ENCODE measurements at regions not wholly inside any gene's neighbourhood (a gene's known extent, or its start where the extent isn't known, plus 50 kb on each side); places are given as distances from the start of the nearest gene placed in this dataset.
"Not testable (repeated sequence)": the region's sequence is repeated elsewhere in the genome, so short reads cannot be mapped to it uniquely, and the experiment has no call there.

DNA sequence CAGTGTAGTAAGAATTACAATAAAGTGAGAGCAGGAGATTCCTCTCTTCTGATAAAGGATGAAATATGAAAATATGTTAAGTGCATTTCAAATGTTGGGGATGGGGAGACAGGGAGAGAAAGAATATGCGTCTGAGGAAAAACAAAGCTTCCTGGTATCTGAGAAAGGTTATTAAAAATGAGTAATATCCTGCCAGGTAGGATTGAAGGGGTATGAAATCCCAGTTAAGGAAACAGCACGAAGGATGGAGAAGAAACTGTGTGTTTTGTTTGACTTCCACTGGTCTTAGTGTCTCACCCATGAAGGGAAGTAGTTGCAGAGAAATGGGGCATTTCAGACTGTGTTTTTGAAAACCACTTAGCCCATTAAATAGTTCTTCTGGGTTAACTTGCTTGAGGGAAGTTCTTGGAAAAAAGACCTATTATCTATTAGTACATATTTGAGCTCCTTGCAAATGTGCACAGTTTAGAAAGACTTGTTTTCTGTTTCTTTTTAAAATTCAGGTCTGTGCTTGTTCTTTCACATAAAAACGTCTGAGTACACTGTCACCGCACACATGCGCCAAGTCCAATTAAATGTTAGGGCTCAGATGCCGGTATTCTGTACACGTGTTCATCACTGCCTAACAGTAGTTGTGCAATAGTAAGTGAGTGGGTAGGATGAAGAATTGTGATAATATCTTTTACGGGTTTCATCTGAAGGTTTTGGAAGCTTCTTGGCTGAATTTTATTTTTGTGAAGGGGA is 196.1 kb upstream of the P2RY1 start:
- Histone ChIP-seq H3K27me3 (no peaks in the 10 kb centered on the region), H3K4me3 (no peak overlapping the region), H3K36me3 (no peaks in the 10 kb centered on the region), H3K4me1 (no peaks in the 10 kb centered on the region), H3K27ac (no peak overlapping the region), H3K9me3 (no peaks in the 10 kb centered on the region)
- intact Hi-C loops (cut with DNase I; ENCODE audit: low total_unique reads): no loop called here
- DNase-seq: no peak
- TF ChIP-seq, protein P1, sequence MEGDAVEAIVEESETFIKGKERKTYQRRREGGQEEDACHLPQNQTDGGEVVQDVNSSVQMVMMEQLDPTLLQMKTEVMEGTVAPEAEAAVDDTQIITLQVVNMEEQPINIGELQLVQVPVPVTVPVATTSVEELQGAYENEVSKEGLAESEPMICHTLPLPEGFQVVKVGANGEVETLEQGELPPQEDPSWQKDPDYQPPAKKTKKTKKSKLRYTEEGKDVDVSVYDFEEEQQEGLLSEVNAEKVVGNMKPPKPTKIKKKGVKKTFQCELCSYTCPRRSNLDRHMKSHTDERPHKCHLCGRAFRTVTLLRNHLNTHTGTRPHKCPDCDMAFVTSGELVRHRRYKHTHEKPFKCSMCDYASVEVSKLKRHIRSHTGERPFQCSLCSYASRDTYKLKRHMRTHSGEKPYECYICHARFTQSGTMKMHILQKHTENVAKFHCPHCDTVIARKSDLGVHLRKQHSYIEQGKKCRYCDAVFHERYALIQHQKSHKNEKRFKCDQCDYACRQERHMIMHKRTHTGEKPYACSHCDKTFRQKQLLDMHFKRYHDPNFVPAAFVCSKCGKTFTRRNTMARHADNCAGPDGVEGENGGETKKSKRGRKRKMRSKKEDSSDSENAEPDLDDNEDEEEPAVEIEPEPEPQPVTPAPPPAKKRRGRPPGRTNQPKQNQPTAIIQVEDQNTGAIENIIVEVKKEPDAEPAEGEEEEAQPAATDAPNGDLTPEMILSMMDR (IDR thresholded peaks at IDR 0.05): no peak

- TF ChIP-seq, protein P1 (IDR thresholded peaks at IDR 0.05): no peak
- no peaks in the 10 kb centered on the region for H3K36me3 ChIP-seq
- H3K4me3 ChIP-seq: no peak overlapping the region
- no peak overlapping the region for H3K27ac ChIP-seq
- no peaks in the 10 kb centered on the region for H3K9me3 ChIP-seq
- intact Hi-C loops (cut with DNase I; ENCODE audit: low total_unique reads): no loop called here
- H3K27me3 ChIP-seq: no peaks in the 10 kb centered on the region
- no peak for DNase-seq
- H3K4me1 ChIP-seq: no peaks in the 10 kb centered on the region
These were observed 193.7 kb upstream of the P2RY1 start for GRCh38 chr3:152641198-152641597.

DNA sequence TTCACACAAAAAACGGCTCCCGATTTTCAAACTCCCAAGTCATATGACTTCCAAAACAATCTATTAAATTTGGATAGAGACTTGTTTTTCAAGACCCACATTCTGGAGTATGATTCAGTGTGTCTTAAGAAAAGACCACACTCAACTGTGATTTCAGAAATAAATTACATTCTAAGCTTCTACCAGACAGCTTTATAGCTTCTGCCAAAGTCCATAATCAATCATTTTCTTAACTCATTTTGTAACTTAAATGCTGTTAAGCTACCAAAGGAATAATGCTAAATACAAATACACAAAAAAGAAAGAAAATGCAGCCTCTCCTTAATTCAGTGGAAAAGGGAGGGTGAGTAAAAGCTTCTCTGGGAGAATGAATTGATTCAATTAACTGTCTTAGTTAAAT is 192.3 kb upstream of the P2RY1 start:
- Histone ChIP-seq H3K27me3 (no peaks in the 10 kb centered on the region), H3K4me3 (no peak overlapping the region), H3K4me1 (no peaks in the 10 kb centered on the region), H3K36me3 (no peaks in the 10 kb centered on the region), H3K9me3 (no peaks in the 10 kb centered on the region), H3K27ac (no peak overlapping the region)
- intact Hi-C loops (cut with DNase I; ENCODE audit: low total_unique reads): no loop called here
- TF ChIP-seq, protein P1 (IDR thresholded peaks at IDR 0.05): no peak
- DNase-seq: no peak

GRCh38 chr3:152644478-152644877 is 190.5 kb upstream of the P2RY1 start:
- intact Hi-C loops (cut with DNase I; ENCODE audit: low total_unique reads): no loop called here
- no peaks in the 10 kb centered on the region for H3K4me1 ChIP-seq
- no peak for DNase-seq
- no peak overlapping the region for H3K27ac ChIP-seq
- H3K36me3 ChIP-seq: no peaks in the 10 kb centered on the region
- TF ChIP-seq, protein P1 (IDR thresholded peaks at IDR 0.05): no peak
- no peaks in the 10 kb centered on the region for H3K27me3 ChIP-seq
- no peak overlapping the region for H3K4me3 ChIP-seq
- H3K9me3 ChIP-seq: no peaks in the 10 kb centered on the region

DNA sequence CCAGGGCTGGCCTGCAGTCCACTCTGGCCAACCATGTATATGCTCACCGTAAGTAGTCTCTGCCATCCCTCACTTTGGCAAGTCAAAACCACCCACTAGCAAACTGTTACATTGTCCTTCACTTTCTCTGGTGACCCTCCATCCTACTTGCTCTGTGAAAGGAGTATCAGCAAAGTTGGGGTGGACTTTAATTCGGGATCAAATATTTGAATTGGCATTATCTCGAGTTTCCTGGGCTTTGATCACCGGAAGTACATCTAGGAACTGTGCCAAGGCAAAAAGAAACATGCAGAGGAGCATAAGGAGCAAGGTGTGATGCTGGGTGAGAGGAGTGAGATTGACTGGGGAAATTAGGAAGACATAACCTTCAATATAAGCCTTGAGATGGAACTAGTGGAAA is 188.9 kb upstream of the P2RY1 start:
- TF ChIP-seq, protein P1 (IDR thresholded peaks at IDR 0.05): no peak
- Histone ChIP-seq H3K27ac (no peak overlapping the region), H3K4me3 (no peak overlapping the region), H3K36me3 (no peaks in the 10 kb centered on the region), H3K9me3 (no peaks in the 10 kb centered on the region), H3K27me3 (no peaks in the 10 kb centered on the region), H3K4me1 (no peaks in the 10 kb centered on the region)
- DNase-seq: no peak
- intact Hi-C loops (cut with DNase I; ENCODE audit: low total_unique reads): no loop called here

DNA sequence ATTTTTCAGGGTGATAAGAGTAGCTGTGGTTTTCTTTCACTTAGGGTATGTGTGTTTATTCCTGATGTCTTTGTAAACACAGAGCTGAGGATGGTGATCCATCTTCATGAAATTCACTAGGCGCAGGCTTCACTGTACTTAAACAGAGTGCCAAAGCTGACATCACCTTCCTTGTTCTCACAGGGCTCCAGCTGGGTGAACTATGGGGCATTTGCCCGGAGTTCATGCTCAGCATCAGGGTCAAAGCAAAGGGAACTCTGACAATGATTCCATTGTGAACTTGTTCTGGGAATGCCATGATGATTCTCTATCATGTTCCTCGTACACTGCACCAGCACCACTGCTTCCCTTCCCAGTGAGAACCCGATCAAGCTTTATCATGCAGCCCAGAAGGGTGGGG is 184.8 kb upstream of the P2RY1 start:
- TF ChIP-seq, protein P1 (IDR thresholded peaks at IDR 0.05): no peak
- H3K9me3 ChIP-seq: no peaks in the 10 kb centered on the region
- no peak for DNase-seq
- H3K4me3 ChIP-seq: no peak overlapping the region
- no peaks in the 10 kb centered on the region for H3K36me3 ChIP-seq
- H3K27me3 ChIP-seq: no peaks in the 10 kb centered on the region
- no peaks in the 10 kb centered on the region for H3K4me1 ChIP-seq
- no peak overlapping the region for H3K27ac ChIP-seq
- intact Hi-C loops (cut with DNase I; ENCODE audit: low total_unique reads): no loop called here

- H3K4me3 ChIP-seq; H3K4me1 ChIP-seq; H3K27ac ChIP-seq; intact Hi-C loops (cut with DNase I; ENCODE audit: low total_unique reads); DNase-seq; H3K9me3 ChIP-seq; H3K27me3 ChIP-seq; H3K36me3 ChIP-seq: not testable (repeated sequence)
These were observed 184.0 kb upstream of the P2RY1 start for GRCh38 chr3:152650923-152651322.
